HUES48 (cell line): ENCODE measurements at regions not wholly inside any gene's neighbourhood (a gene's known extent, or its start where the extent isn't known, plus 50 kb on each side); places are given as distances from the start of the nearest gene placed in this dataset.

ENCODE experiments used
- H3K27ac ChIP-seq: one replicate; pipeline ENCODE4 v1.7.0; 2013; ENCODE audit warnings: low read depth, low read length, inconsistent platforms
- H3K27me3 ChIP-seq: 2 replicates; pipeline ENCODE4 v1.6.1; 2013; ENCODE audit warnings: mild to moderate bottlenecking, low read length; ENCODE audit not compliant: control insufficient read depth, insufficient read depth
- H3K36me3 ChIP-seq: 2 replicates; pipeline ENCODE4 v1.6.1; 2013; ENCODE audit warnings: low read length; ENCODE audit not compliant: control insufficient read depth, insufficient read depth
- H3K4me1 ChIP-seq: 2 replicates; pipeline ENCODE4 v1.6.1; 2013; ENCODE audit warnings: mild to moderate bottlenecking, low read length; ENCODE audit not compliant: control insufficient read depth, insufficient read depth
- H3K4me3 ChIP-seq: 2 replicates; pipeline ENCODE4 v1.5.1; 2013; ENCODE audit warnings: mild to moderate bottlenecking, low read depth, low read length
- H3K9ac ChIP-seq: 2 replicates; pipeline ENCODE4 v1.6.1; 2013; ENCODE audit warnings: mild to moderate bottlenecking, low read depth, low read length, moderate library complexity
- H3K9me3 ChIP-seq: 2 replicates; pipeline ENCODE4 v1.6.1; 2013; ENCODE audit warnings: low read length; ENCODE audit not compliant: control insufficient read depth, insufficient read depth

DNA sequence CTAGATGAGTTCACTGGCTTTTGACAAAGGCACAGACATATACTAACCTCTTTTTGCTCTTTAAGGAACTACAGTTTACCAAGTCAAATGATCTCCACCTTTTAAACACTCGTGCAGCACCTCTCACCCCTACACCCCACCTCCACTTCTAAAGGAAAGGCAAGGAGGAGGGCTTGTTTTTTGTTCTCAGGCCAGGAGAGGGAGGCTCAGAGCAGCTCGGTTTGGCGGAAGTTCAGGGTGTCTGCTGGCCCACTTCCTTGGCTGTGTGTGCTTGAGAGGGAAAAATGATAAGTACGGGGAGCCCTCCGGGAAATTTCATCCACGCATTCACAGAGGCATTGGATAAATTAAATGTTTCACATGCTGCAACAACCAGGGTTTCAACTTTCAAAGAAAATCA lies 667.9 kb downstream of the BCL11A start:
- Histone ChIP-seq H3K27me3 (no peaks in the 10 kb centered on the region), H3K9me3 (no peaks in the 10 kb centered on the region), H3K9ac (no peak overlapping the region), H3K4me1 (peaks cover 17% of the 10 kb centered on the region), H3K27ac (no peak overlapping the region), H3K36me3 (no peaks in the 10 kb centered on the region), H3K4me3 (no peak overlapping the region)

DNA sequence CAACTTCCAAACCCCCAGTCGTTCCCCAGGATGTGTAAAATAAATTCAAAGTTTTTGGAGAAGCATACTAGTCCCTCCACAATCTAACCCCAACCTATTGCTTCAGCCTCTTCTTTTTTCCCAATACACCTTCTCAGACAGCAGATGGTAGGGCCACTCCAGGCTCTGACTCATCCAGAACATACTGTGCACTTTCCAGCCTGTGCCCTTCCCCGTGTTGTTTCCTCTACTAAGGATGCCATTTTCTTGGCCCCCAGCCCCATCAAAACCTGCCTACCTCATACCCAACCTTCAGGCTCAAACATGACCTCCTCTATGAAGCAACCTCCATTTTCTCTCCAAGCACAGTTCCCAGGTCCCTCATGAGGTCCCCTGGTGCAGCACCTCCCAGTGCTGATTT lies 669.3 kb downstream of the BCL11A start:
- Histone ChIP-seq H3K4me1 (peaks cover 17% of the 10 kb centered on the region), H3K36me3 (no peaks in the 10 kb centered on the region), H3K27ac (no peak overlapping the region), H3K9ac (no peak overlapping the region), H3K27me3 (no peaks in the 10 kb centered on the region), H3K9me3 (no peaks in the 10 kb centered on the region), H3K4me3 (no peak overlapping the region)

DNA sequence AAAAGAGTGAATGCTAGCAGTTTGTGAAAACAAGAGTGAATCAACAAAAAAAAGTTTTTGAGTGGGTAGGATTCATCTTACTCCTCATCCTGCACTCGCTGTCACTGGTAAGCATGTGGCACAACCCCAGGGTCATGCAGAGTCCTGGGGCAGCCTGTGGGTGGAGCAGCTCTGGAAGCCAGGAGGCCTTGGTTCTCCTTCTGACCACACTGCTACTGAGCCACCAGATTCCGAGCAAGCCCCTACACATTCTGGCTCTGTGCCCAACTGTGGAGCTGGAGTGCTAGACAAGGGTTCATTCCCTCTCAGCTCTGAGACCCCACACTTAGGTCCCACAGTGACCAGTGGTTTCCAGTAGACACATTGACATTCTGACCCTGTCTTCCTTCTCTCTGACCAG lies 670.6 kb downstream of the BCL11A start:
- Histone ChIP-seq H3K27me3 (no peaks in the 10 kb centered on the region), H3K9ac (no peak overlapping the region), H3K36me3 (no peaks in the 10 kb centered on the region), H3K27ac (no peak overlapping the region), H3K9me3 (no peaks in the 10 kb centered on the region), H3K4me1 (peaks cover 6% of the 10 kb centered on the region; the same call in 1 of the 2 replicates), H3K4me3 (no peak overlapping the region)

DNA sequence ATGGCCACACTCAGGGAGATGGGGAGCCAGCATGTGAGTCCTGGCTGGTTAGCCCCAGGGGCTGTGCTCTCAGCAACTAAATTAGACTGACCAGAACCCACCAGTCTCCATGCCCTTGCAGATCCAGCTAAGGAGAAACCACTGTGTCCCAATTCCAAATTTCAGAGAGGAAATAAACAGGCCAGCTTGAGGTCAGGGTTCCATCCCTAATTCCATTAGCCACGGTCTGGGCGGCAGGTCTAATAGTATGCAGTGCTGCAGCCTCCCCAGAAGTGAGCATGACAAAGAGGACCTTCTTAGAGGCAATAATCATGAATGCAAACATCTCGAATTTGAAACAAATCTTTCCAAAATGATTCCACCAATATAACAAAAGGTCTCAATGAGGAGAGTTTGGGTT lies 671.2 kb downstream of the BCL11A start:
- peaks cover under 1% of the 10 kb centered on the region; the same call in 1 of the 2 replicates for H3K4me1 ChIP-seq
- H3K9ac ChIP-seq = no peak overlapping the region
- H3K27ac ChIP-seq = no peak overlapping the region
- H3K27me3 ChIP-seq = no peaks in the 10 kb centered on the region
- no peaks in the 10 kb centered on the region for H3K36me3 ChIP-seq
- H3K9me3 ChIP-seq = no peaks in the 10 kb centered on the region
- no peak overlapping the region for H3K4me3 ChIP-seq

DNA sequence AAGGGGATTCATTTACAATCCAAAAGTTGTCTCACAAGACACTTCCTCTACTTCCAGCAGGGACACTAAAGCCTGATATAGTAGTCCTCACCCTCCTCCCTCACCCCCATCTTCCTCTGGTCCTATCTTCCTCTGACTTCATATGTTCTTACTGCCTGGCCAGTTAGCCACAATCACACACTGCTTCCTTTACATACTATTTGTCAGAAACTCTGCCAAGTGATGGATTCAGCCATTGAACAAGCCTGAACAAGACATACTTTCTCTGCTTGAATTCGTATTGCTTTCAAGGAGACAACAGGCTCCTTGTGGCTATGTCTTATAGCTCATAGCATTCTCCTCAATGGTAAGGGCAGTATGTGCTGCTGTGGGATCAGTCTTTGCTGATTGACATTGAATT lies 672.2 kb downstream of the BCL11A start:
- Histone ChIP-seq H3K9me3 (no peaks in the 10 kb centered on the region), H3K27me3 (no peaks in the 10 kb centered on the region), H3K27ac (no peak overlapping the region), H3K4me1 (no peaks in the 10 kb centered on the region), H3K36me3 (no peaks in the 10 kb centered on the region), H3K9ac (no peak overlapping the region), H3K4me3 (no peak overlapping the region)

DNA sequence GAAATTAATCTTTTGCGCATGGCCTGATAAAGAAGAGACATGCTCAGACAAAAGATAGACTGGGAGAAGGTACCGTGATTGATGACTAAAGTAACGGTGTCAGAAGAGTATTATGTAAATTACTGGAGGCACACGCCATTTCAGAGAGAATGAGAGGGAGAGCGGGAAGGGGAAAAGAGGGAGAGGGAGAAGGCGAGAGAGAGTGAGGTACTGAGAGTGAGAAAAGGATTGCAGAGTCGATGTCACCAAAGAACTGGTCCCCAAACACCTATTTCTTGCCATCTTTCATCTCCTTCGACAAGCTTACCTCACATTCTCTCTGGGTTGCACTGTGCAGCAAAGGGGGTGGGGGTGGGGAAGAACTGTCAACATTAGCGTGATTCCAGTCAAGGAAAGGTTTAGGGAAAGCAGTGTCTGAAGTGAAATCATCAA lies 673.7 kb downstream of the BCL11A start:
- Histone ChIP-seq H3K4me3 (no peak overlapping the region), H3K27ac (no peak overlapping the region), H3K9me3 (no peaks in the 10 kb centered on the region), H3K4me1 (peaks cover 6% of the 10 kb centered on the region; the same call in 1 of the 2 replicates), H3K27me3 (no peaks in the 10 kb centered on the region), H3K9ac (no peak overlapping the region), H3K36me3 (no peaks in the 10 kb centered on the region)

DNA sequence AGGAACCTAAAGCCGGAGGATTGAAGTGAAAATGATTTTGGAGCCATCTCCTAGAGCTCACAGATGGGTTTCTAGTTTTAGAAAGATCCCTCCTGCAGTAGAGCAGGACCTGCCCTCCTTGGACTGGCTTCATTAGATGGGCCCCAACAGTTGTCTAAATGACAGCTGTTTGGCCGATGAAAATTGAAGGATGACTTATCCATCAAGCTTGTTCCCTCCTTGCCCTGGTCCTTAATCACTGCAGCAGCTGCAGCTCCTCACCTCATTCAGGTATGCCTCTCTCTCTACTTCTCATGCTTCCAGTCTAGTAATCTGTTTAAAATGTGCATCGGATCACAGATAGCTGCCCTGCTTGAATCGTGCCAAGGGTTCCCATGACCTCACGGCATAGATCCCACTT lies 677.6 kb downstream of the BCL11A start:
- Histone ChIP-seq H3K9me3 (no peaks in the 10 kb centered on the region), H3K4me3 (no peak overlapping the region), H3K9ac (no peak overlapping the region), H3K27me3 (no peaks in the 10 kb centered on the region), H3K4me1 (peaks cover 6% of the 10 kb centered on the region; the same call in 1 of the 2 replicates), H3K36me3 (no peaks in the 10 kb centered on the region), H3K27ac (no peak overlapping the region)

DNA sequence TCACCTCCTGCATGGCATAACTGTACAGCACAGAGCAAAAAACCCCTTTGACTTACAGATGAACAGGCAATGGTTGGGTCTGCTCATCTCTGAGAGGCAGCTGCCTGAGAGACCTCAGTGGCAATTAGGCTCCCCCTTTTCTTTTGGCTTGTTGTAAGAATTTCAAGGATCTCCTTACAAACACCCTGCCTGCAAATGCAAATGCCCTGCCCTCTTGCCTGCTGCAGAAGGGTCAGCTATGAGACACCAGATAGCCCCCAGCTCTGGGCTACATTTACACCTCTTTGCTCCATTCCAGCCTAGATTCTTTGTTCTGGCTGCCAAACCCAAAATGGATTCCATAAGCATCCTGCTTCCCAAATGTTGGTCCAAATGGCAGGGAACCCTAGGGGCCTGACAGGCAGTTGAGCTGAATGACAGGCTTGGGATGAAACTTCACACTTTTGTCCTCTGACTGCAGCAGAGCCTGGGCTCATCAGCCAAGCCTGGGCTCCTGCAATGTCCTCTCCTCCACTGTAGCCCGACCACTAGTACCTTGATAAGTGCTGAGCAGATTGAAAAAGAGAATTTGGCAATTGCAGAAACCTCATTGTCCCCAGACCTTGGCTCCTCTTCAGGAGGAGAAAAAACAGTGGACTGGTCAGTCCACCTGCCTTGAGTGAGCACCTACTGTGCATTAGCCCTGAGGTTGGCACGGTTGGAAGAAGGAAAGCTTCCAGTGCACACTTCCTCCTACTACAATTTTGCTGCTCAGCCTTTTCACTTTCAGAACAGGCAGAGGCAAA lies 678.3 kb downstream of the BCL11A start:
- Histone ChIP-seq H3K27ac (no peak overlapping the region), H3K9ac (no peak overlapping the region), H3K27me3 (no peaks in the 10 kb centered on the region), H3K4me3 (no peak overlapping the region), H3K9me3 (no peaks in the 10 kb centered on the region), H3K36me3 (no peaks in the 10 kb centered on the region), H3K4me1 (peaks cover 6% of the 10 kb centered on the region; the same call in 1 of the 2 replicates)

DNA sequence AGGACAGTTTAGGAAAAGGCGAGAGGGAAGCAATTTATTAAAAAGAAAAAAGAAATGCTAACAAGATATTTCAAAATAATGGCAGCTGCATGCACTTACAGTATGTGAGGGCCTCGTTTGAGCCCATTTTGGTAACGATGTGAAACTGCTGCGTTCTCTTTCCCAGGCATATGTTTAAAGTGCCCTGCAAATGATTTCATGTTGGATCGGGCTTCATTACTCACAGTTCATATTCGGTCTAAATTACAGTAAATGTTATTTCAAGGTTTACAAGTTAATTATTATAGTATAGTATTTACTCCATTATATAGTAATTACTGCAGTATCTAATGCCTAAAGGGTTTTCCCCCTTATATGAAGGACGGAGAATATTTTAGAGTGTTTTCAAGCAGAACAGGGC lies 679.1 kb downstream of the BCL11A start:
- no peaks in the 10 kb centered on the region for H3K27me3 ChIP-seq
- no peak overlapping the region for H3K27ac ChIP-seq
- no peak overlapping the region for H3K4me3 ChIP-seq
- peaks cover 6% of the 10 kb centered on the region; the same call in 1 of the 2 replicates for H3K4me1 ChIP-seq
- no peak overlapping the region for H3K9ac ChIP-seq
- H3K36me3 ChIP-seq = no peaks in the 10 kb centered on the region
- no peaks in the 10 kb centered on the region for H3K9me3 ChIP-seq

DNA sequence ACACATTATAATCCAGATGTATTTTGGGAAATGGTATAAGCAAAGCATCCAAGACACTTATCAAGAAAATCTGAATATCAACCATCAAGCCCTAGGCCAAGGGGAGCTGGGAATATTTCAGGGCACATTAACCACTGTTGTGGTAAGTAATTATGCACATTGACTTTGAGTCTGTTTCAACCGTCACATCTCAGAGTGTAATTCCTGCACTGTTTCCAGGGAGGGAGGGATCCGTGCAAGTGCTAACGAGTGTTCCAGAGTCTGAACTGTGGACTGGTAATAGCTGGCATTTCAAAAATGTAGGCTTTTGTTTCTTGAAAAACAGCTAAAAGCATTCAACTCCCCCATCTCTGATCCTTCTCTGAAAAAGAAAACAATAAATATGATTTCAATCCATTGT lies 681.6 kb downstream of the BCL11A start:
- no peak overlapping the region for H3K4me3 ChIP-seq
- H3K27me3 ChIP-seq = no peaks in the 10 kb centered on the region
- H3K36me3 ChIP-seq = no peaks in the 10 kb centered on the region
- H3K4me1 ChIP-seq = peaks cover 6% of the 10 kb centered on the region; the same call in 1 of the 2 replicates
- no peak overlapping the region for H3K27ac ChIP-seq
- H3K9me3 ChIP-seq = no peaks in the 10 kb centered on the region
- H3K9ac ChIP-seq = no peak overlapping the region

DNA sequence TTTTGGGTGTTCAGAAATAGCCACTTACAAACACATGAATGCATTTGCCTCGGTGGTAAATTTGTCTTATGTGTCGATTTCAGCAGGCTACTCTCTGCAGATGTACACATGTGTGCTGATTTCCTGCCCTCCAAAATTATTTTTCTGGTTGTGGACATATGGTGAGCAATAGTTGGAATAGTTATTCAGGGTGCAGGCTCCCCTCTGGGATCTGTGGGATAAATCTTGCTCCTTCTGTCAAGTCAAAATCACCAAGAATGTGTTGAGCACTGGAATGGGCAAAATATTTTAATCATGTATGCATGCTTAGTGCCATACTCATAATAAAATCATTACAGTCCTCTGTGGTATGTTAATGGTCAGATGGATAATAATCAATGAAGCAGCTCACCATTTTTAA lies 684.5 kb downstream of the BCL11A start:
- no peak overlapping the region for H3K27ac ChIP-seq
- H3K9me3 ChIP-seq = no peaks in the 10 kb centered on the region
- no peak overlapping the region for H3K4me3 ChIP-seq
- no peaks in the 10 kb centered on the region for H3K27me3 ChIP-seq
- H3K9ac ChIP-seq = no peak overlapping the region
- H3K36me3 ChIP-seq = no peaks in the 10 kb centered on the region
- H3K4me1 ChIP-seq = no peaks in the 10 kb centered on the region
